Duodenal mucosa (tissue), 2 donors: ENCODE measurements at regions not wholly inside any gene's neighbourhood (a gene's known extent, or its start where the extent isn't known, plus 50 kb on each side); places are given as distances from the start of the nearest gene placed in this dataset.
"Not testable (repeated sequence)": the region's sequence is repeated elsewhere in the genome, so short reads cannot be mapped to it uniquely, and the experiment has no call there.

ENCODE experiments used
- H3K27ac ChIP-seq: one replicate; pipeline ENCODE4 v1.7.0; 2013; ENCODE audit warnings: low read depth, low read length
- H3K27me3 ChIP-seq, 2 donors: one replicate each; pipeline ENCODE4 v1.7.0; 2013; ENCODE audit warnings: low read length in 2 of 2, control low read depth in 1 of 2; ENCODE audit not compliant: insufficient read depth in 2 of 2, control insufficient read depth in 1 of 2
- H3K36me3 ChIP-seq, 2 donors: one replicate each; pipeline ENCODE4 v1.7.0; 2013; ENCODE audit warnings: low read length in 2 of 2, control low read depth in 1 of 2; ENCODE audit not compliant: insufficient read depth in 2 of 2, control insufficient read depth in 1 of 2
- H3K4me1 ChIP-seq, 2 donors: one replicate each; pipeline ENCODE4 v1.7.0; 2013; ENCODE audit warnings: low read length in 2 of 2, control low read depth in 1 of 2; ENCODE audit not compliant: insufficient read depth in 2 of 2, control insufficient read depth in 1 of 2
- H3K4me3 ChIP-seq, 2 donors: one replicate each; pipeline ENCODE4 v1.7.0; 2013; ENCODE audit warnings: low read length in 2 of 2, low read depth in 1 of 2
- H3K9ac ChIP-seq, 2 donors: one replicate each; pipeline ENCODE4 v1.7.0; 2013; ENCODE audit warnings: low read length in 2 of 2, low read depth in 1 of 2
- H3K9me3 ChIP-seq, 2 donors: one replicate each; pipeline ENCODE4 v1.7.0; 2013; ENCODE audit warnings: low read length in 2 of 2, control low read depth in 1 of 2; ENCODE audit not compliant: control insufficient read depth in 1 of 2

- H3K4me3 ChIP-seq: no peak overlapping the region
- H3K9me3 ChIP-seq: peaks cover 3 to 4% of the 10 kb centered on the region in 2 donors
- no peaks in the 10 kb centered on the region for H3K36me3 ChIP-seq
- H3K27ac ChIP-seq: no peak overlapping the region
- H3K9ac ChIP-seq: no peak overlapping the region
- H3K27me3 ChIP-seq: no peaks in the 10 kb centered on the region
- H3K4me1 ChIP-seq: no peaks in the 10 kb centered on the region
These were observed 1142.8 kb downstream of the PCDH9 start for GRCh38 chr13:66087269-66087710.

- Histone ChIP-seq H3K4me3 (no peak overlapping the region), H3K27ac (no peak overlapping the region), H3K4me1 (no peaks in the 10 kb centered on the region), H3K36me3 (no peaks in the 10 kb centered on the region), H3K9ac (no peak overlapping the region), H3K27me3 (no peaks in the 10 kb centered on the region), H3K9me3 (peaks cover 0 to 3% of the 10 kb centered on the region in 2 donors)
These were observed 1152.9 kb downstream of the PCDH9 start for GRCh38 chr13:66077132-66077689.

DNA sequence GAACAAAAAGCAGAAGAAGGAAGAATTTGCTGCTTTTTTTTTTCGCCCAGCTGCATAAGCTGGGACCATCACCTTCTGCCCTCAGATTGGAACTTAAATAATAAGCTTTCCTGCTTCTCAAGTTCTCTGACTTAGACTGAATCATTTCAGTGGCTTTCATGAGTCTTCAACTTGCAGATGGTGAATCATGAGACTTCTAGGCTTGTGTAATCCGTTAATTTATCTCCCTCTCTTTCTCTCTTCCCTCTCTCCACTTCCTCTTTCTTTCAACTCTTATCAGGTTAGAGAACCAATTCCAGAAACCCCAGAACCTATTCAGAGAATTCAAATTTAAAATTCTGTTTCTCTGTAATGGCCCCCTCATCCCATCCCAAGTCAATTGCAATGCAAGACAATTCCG, 1153.7 kb downstream of the PCDH9 start:
- no peak overlapping the region for H3K9ac ChIP-seq
- no peak overlapping the region for H3K27ac ChIP-seq
- no peak overlapping the region for H3K4me3 ChIP-seq
- no peaks in the 10 kb centered on the region for H3K36me3 ChIP-seq
- H3K9me3 ChIP-seq: peaks cover 0 to 3% of the 10 kb centered on the region in 2 donors
- no peaks in the 10 kb centered on the region for H3K27me3 ChIP-seq
- no peaks in the 10 kb centered on the region for H3K4me1 ChIP-seq

GRCh38 chr13:66074018-66074615, 1156.0 kb downstream of the PCDH9 start:
- no peaks in the 10 kb centered on the region for H3K27me3 ChIP-seq
- no peak overlapping the region for H3K27ac ChIP-seq
- no peaks in the 10 kb centered on the region for H3K36me3 ChIP-seq
- no peak overlapping the region for H3K4me3 ChIP-seq
- H3K9ac ChIP-seq: no peak overlapping the region
- H3K9me3 ChIP-seq: peaks cover 0 to 3% of the 10 kb centered on the region in 2 donors
- no peaks in the 10 kb centered on the region for H3K4me1 ChIP-seq

- H3K4me3 ChIP-seq, H3K4me1 ChIP-seq, H3K27me3 ChIP-seq, H3K9ac ChIP-seq, H3K9me3 ChIP-seq, H3K27ac ChIP-seq, H3K36me3 ChIP-seq: not testable (repeated sequence)
These were observed 1158.0 kb downstream of the PCDH9 start for GRCh38 chr13:66072097-66072496.

- Histone ChIP-seq H3K4me1 (no peaks in the 10 kb centered on the region), H3K4me3 (no peak overlapping the region), H3K36me3 (no peaks in the 10 kb centered on the region), H3K9ac (no peak overlapping the region), H3K9me3 (peaks cover 0 to 3% of the 10 kb centered on the region in 2 donors), H3K27me3 (no peaks in the 10 kb centered on the region), H3K27ac (no peak overlapping the region)
These were observed 1158.5 kb downstream of the PCDH9 start for GRCh38 chr13:66071608-66072007.

- Histone ChIP-seq H3K27me3 (no peaks in the 10 kb centered on the region), H3K9ac (no peak overlapping the region), H3K4me3 (no peak overlapping the region), H3K27ac (no peak overlapping the region), H3K9me3 (no peaks in the 10 kb centered on the region), H3K4me1 (no peaks in the 10 kb centered on the region), H3K36me3 (no peaks in the 10 kb centered on the region)
These were observed 1159.1 kb downstream of the PCDH9 start for GRCh38 chr13:66071029-66071428.

GRCh38 chr13:66069570-66069969, 1160.6 kb downstream of the PCDH9 start:
- no peaks in the 10 kb centered on the region for H3K4me1 ChIP-seq
- no peak overlapping the region for H3K27ac ChIP-seq
- no peak overlapping the region for H3K4me3 ChIP-seq
- H3K9me3 ChIP-seq: no peaks in the 10 kb centered on the region
- no peaks in the 10 kb centered on the region for H3K27me3 ChIP-seq
- H3K9ac ChIP-seq: no peak overlapping the region
- no peaks in the 10 kb centered on the region for H3K36me3 ChIP-seq

DNA sequence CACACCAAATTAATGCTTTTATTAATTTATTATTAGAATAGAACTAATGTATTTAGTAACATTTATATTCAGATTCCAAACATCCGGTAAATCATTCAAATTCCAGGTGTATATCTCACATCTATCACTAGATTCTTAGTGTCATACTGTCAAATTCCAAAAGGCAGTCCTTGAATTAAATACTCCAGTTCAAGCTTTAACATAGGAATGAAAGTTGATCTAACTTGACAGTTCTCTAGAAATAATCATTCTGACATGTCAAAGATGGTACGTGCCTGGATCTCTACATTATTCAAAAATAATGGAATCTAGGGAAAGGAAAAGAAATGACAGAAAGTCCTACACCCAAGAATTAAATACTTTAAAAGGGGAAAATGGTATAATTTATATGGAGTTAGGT, 1161.5 kb downstream of the PCDH9 start:
- no peaks in the 10 kb centered on the region for H3K9me3 ChIP-seq
- no peak overlapping the region for H3K27ac ChIP-seq
- H3K4me3 ChIP-seq: no peak overlapping the region
- H3K36me3 ChIP-seq: no peaks in the 10 kb centered on the region
- H3K27me3 ChIP-seq: no peaks in the 10 kb centered on the region
- no peaks in the 10 kb centered on the region for H3K4me1 ChIP-seq
- no peak overlapping the region for H3K9ac ChIP-seq

DNA sequence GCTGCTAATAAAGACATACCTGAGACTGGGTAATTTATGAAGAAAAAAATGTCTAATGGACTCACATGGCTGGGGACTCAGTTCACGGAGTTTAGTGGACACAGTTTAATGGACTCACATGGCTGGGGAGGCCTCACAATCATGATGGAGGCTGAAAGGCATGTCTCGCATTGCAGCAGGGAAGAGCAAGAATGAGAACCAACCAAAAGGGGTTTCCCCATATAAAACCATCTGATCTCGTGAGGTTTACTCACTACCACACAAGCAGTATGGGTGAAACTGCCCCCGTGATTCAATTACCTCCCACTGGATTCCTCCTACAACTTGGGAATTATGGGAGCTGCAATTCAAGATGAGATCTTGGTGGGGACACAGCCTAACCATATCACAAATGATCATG, 1181.2 kb downstream of the PCDH9 start:
- Histone ChIP-seq H3K4me3 (no peak overlapping the region), H3K27me3 (no peaks in the 10 kb centered on the region), H3K9ac (no peak overlapping the region)

More for the DNA sequence above, 1181.2 kb downstream of the PCDH9 start:
- Histone ChIP-seq H3K9me3 (peaks cover 6 to 15% of the 10 kb centered on the region in 2 donors), H3K4me1 (no peaks in the 10 kb centered on the region), H3K36me3 (no peaks in the 10 kb centered on the region), H3K27ac (no peak overlapping the region)
